GM19240 (cell line): ENCODE measurements at regions not wholly inside any gene's neighbourhood (a gene's known extent, or its start where the extent isn't known, plus 50 kb on each side); places are given as distances from the start of the nearest gene placed in this dataset.
"Not testable (repeated sequence)": the region's sequence is repeated elsewhere in the genome, so short reads cannot be mapped to it uniquely, and the experiment has no call there.

Experiments used
- DNase-seq: peaks from one replicate; pipeline ENCODE4 v3.0.0; 2011; ENCODE audit warnings: low spot score; ENCODE audit not compliant: insufficient read length

DNA sequence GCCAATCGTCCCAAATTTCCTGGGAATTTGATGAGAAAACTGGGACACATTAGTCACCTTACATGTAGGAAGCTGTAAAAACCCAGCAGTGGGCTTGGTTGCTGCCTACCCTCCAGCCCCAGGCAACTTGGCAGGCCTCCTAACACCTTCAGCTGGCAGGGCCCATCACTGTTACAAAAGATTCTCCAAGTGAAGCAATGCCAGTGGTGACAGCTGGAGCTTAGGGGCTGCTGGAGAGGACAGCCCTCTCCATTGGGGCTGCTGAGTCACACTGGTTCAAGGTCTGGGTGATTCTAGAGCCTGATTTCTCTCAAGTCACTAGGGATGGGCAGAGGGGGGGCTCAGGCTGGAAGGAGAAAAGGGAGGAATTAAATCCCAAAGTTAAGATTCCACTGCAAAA lies 180.6 kb downstream of the COPRS start:
- no peak for DNase-seq

DNA sequence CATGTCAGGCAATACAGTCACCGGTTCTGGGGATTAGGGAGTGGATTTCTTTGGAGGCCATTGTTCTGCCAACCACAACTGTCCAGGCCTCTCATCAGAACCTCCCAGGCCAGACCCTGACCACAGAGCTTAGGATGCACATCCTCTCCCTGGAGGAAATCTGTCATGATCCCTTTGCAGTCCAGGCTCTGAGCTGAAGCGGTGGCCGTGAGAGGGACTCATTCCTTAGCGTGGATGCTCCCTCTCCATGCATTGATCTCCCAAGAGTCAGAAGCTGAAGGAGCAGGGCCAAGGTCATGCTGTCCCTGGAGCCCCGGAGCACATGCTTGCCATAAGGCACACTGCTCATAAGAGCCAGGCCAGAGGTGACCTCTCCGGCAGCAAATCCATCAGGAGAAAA lies 181.4 kb downstream of the COPRS start:
- no peak for DNase-seq

GRCh38 chr17:31677036-31677435 lies 182.0 kb downstream of the COPRS start:
- no peak for DNase-seq

- not testable (repeated sequence) for DNase-seq
Measured at GRCh38 chr17:31675392-31675791, 183.7 kb downstream of the COPRS start.

DNA sequence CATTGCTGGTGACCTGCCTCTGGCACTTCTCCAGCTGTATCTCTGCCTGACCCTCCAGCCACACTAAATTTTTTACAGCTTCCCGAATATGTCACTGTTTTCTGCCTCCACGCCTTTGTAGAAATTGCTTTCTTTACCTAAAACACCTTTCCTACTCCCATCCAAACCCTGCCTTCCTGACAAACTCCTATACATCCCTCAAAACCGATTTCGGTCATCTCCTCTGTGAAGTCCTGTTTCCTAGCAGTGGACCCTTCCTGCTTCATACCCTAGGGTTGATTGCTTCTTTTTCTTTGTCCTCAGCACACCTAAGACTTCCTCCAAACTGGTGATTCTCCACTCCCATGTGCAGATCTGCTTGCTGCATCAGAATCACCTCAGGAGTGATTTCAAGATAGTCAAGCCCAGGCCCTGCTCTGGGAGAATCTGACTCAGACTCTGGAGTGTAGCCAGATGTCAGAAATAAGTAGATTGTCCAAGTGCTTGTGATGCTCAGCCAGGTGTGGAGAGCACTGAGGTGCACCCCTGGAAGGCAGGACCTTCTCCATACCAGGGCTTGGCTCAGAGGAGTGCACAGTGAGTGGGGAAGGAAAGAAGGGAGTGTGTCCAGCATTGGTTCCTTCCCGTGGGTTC lies 184.2 kb downstream of the COPRS start:
- DNase-seq: no peak

GRCh38 chr17:31674305-31674704 lies 184.7 kb downstream of the COPRS start:
- DNase-seq: no peak

DNA sequence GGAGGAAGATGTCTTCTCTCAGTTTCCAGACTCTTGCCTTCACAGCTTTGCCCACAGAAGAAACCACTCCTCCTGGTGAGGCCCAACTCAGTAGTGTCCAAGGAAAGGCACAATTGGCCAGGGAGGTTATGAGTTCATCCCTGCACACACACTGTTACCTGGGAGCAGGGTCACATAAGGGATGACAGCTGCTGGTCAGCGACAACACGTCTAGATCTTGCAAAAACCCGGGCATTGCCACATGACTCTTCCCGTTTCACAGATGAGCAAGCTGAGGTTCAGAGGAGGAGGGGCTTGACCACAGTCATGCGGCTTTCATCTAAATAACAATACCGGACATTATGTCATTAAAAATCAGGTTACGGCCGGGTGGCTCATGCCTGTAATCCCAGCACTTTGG lies 186.0 kb downstream of the COPRS start:
- no peak for DNase-seq

GRCh38 chr17:31672161-31672819 lies 186.8 kb downstream of the COPRS start:
- DNase-seq: no peak

DNA sequence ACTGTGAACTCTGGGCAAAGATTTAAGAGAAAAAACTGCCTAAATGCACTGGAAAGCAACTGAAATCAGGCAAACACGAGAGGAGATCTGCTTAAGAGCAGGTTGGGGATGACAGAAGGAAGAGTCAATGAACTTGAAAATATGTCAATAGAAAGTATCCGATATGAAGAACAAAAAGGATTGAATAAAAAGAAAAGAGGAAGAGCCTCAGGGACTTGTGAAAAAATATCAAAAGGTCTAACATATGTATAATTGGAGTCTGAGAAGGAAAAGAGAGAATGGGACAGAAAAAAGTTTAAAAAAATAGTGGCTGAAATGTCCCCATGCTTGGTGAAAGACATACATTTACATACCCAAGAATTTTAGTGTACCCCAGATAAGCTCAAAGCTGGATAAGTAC lies 195.5 kb downstream of the COPRS start:
- no peak for DNase-seq

GRCh38 chr17:31660684-31661083 lies 198.4 kb downstream of the COPRS start:
- peak; percentile 10 for DNase-seq

DNA sequence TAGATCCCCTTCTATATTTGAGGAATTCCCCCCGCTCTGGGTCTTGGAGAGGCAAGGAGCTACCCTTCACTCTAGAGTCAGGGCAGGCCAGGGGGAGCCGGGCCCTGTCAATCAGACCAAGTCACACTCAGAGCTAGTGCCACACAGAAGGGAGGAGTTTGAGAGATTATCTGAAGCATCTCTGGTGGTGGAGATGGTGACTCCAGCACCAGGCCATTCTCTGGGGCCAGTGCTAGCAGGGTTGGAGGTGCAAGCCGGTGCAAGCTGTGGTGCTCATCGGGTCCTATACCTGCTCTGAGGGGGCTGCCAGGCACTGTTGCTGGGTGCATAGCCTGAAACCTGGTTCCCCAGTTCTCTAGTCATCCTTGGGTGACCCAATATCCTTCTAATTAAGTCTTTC lies 201.2 kb downstream of the COPRS start:
- DNase-seq: no peak

DNA sequence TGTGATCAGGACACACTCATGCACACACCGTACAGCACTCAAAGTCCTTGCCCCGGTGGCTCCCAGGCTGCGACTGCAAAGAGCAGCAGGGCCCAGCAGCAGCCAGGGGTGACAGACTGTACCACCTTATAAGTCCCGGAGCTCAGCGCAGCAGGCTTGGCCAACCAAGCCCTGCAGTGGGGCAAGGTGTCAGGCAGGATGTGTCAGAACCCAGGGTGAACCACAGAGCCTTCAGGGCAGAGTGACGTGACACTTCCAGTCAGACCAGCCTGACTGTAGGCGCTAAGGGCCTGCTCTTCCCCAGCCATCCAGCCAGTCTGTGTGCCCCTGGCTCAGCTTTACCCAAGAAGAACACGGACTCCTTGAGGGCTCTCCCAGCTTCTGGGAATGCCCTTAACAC lies 204.1 kb downstream of the COPRS start:
- no peak for DNase-seq

DNA sequence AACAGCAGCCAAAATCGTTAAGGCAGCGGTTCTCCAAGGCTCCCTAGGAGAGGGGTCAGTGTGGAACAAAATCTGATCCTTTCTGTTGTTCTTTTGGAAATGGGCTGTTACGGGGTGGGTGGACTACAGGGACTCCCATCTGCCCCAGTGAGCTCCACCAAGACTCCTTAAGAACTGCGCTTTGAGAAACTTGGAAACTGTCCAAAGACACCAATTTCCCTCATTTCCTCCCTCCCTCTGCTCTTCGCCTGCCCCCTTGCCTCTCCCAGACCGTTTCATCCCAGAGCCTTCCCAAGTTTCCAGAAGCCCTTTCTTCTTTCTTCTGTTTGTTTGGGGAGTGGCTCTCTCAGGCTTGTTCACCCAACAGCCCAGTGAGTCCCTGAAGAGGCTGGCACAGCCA lies 205.4 kb downstream of the COPRS start:
- DNase-seq: no peak

DNA sequence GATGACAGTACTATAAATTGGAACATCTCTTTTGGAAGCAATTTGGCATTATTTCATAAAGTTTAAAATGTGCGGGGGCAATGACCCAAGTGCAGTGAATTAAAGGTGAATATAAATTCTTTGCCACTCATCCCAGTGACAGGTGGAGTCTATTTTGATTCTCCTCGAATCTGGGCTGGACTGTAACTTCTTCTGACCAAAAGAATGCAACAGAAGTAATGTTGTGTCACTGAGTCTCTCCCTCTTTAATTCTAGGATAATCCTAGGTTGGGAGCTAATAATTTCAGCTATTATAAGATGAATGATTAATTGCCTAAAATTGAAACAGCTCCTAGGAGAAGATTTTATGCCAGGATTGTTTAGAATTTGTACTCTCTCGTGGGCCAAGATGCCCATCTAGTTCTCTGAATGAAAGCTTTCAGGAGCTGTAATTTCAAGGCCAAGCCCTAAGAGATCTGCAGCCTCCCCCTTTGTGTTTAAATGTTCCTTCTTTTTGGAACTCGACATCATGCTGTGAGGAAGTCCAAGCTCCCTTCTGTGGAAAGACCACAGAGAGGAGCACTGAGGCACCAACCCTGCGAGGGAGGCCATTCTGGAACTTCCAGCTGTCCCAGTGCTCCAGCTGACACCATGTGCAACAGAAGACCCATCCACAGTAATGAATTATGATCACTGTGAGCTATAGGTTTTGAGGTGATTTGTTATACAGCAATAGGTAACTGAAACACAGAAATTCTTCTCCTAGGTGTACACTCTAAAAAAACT lies 208.1 kb downstream of the COPRS start:
- DNase-seq: no peak

GRCh38 chr17:31649302-31649701 lies 209.7 kb downstream of the COPRS start:
- no peak for DNase-seq

DNA sequence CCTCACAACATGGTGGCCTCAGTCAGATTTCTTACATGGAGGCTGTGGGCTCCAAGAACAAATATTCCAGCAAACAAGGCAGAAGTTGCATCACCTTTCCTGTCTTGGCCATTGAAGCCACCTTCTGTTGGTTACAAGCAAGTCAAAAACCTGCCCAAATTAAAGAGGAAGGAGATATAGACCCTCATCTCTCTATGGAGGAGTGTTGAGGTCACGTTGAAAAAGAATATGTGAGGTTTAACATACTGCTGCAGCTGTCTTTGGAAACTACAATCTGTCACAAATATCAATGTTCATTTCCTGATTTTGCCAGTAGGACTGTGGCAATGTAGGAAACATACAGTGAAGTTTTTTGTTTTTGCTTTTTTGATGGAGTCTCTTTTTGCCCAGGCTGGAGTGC lies 211.4 kb downstream of the COPRS start:
- no peak for DNase-seq

- DNase-seq: no peak
Measured at GRCh38 chr17:31646642-31647041, 212.4 kb downstream of the COPRS start.

GRCh38 chr17:31645351-31645750 lies 213.7 kb downstream of the COPRS start:
- no peak for DNase-seq

DNA sequence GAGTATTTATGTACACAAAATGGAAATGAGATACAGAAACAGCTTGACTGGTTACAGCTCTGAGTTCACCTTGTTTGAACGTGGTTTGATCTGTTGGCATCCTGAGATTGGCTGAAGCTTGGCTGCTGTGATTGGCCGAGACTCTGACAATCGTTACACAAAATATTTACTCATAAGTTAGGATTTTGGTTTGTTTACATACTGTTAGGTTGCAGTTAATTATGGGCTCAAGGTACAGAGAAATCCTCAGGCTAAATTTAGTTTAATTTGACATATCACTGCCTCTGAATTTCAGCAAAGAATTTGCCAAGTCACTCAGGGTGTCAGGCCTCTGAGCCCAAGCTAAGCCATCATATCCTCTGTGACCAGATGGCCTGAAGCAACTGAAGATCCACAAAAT lies 227.3 kb downstream of the COPRS start:
- no peak for DNase-seq

- not testable (repeated sequence) for DNase-seq
Measured at GRCh38 chr17:31630866-31631265, 228.2 kb downstream of the COPRS start.

- DNase-seq: no peak
Measured at GRCh38 chr17:31629696-31630470, 229.2 kb downstream of the COPRS start.

DNA sequence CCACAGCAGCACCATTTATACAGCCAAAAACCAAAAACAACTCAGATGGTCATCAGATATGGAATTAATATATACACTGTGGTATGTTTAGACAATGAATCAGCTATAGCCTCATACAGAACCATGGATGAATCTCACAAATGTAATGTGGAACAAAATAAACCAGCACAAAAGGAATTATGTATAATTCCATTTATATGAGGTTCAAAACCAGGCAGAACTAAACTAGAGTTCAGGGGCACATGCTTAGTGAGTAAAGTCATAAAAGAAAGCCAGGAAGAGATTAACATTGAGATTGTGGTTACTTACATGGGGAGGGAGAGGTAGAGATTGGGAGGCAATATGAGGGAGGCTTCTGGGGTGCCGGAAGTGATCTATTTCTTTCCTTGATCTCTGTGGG lies 231.1 kb downstream of the COPRS start:
- DNase-seq: no peak
